A549 (cell line): ENCODE measurements at regions not wholly inside any gene's neighbourhood (a gene's known extent, or its start where the extent isn't known, plus 50 kb on each side); places are given as distances from the start of the nearest gene placed in this dataset.
A peak's percentile ranks its signal among the peaks of the same experiment; 100 is the strongest.

Source experiments
- ATAC-seq, 2 experiments: fragments of 200-7000 bp in 1 of 2; fragments of >200 bp in 1 of 2; cut with Nextera tagmentation in 1 of 2; cut with Tn5 transposase in 1 of 2; 3 replicates each; pipeline versions ENCODE4 v1.8.0 to v1.9.1; 2018 to 2020; ENCODE audit warnings: mild to moderate bottlenecking in 1 of 2, moderate library complexity in 1 of 2
- CTCF ChIA-PET: fragments of 300-600 bp; sonication (Branson Sonifier 250); formaldehyde crosslinking; extraction: SDS; loops from one replicate; lab custom pipeline; 2021; ENCODE audit warnings: antibody characterized with exemption, inconsistent platforms; lab: Yijun Ruan, JAX
- POLR2A ChIA-PET: fragments of 350-600 bp; formaldehyde crosslinking; extraction: SDS; loops from one replicate; lab custom pipeline; 2021; ENCODE audit warnings: antibody characterized with exemption, inconsistent platforms; lab: Yijun Ruan, JAX
- DNase-seq, 2 experiments: peaks; one replicate each; pipeline versions ENCODE4 v3.0.0 to v3.0.0-alpha.2; 2011 to 2016; ENCODE audit warnings: low read depth in 1 of 2, low spot score in 1 of 2
- FAIRE-seq: peaks from 2 replicates; lab custom pipeline; 2011; peaks lifted over from hg19 to GRCh38; lab: Jason Lieb, UNC
- H3K27ac ChIP-seq, 2 experiments: fragments of >200 bp; sonication (Bioruptor Twin); formaldehyde crosslinking; 3 replicates each; pipeline ENCODE4 v1.5.1; 2016 to 2017
- H3K4me1 ChIP-seq: fragments of >200 bp; sonication (Bioruptor Twin); formaldehyde crosslinking; 3 replicates; pipeline ENCODE4 v1.6.1; 2016
- H3K4me2 ChIP-seq: fragments of >200 bp; sonication (Bioruptor Twin); formaldehyde crosslinking; 3 replicates; pipeline ENCODE4 v1.6.1; 2016
- H3K4me3 ChIP-seq: fragments of >200 bp; sonication (Bioruptor Twin); formaldehyde crosslinking; 3 replicates; pipeline ENCODE4 v1.5.1; 2016
- H3K9me3 ChIP-seq: fragments of >200 bp; sonication (Bioruptor Twin); formaldehyde crosslinking; 3 replicates; pipeline ENCODE4 v1.6.1; 2016
- CBX2 ChIP-seq: fragments of 200-600 bp; sonication (generic); IDR thresholded peaks from 2 replicates; pipeline ENCODE4 v1.6.1; 2016; ENCODE audit warnings: low read depth, mild to moderate bottlenecking, borderline replicate concordance
- CBX8 ChIP-seq: fragments of 200-600 bp; sonication (generic); IDR thresholded peaks from 2 replicates; pipeline ENCODE4 v1.6.1; 2016
- CHD4 ChIP-seq: fragments of 200-600 bp; sonication (generic); IDR thresholded peaks from 2 replicates; pipeline ENCODE4 v1.6.1; 2016; ENCODE audit warnings: antibody characterized with exemption, mild to moderate bottlenecking, borderline replicate concordance
- CTCF ChIP-seq: fragments of >200 bp; sonication (Bioruptor Twin); formaldehyde crosslinking; IDR thresholded peaks from 3 replicates; pipeline ENCODE4 v1.5.1; 2016
- E2F6 ChIP-seq: IDR thresholded peaks from 2 replicates; pipeline ENCODE4 v1.6.1; 2012; ENCODE audit warnings: low read depth, borderline replicate concordance
- EHMT2 ChIP-seq: fragments of 200-600 bp; sonication (generic); IDR thresholded peaks from 2 replicates; pipeline ENCODE4 v1.6.1; 2016; ENCODE audit warnings: antibody characterized with exemption, low read depth, mild to moderate bottlenecking, moderate library complexity
- FOSB ChIP-seq: fragments of 250-450 bp; sonication (Bioruptor Pico); IDR thresholded peaks from 2 replicates; pipeline ENCODE4 v1.5.0; 2020; ENCODE audit warnings: mild to moderate bottlenecking, moderate library complexity
- GATA3 ChIP-seq: IDR thresholded peaks from 2 replicates; pipeline ENCODE4 v1.6.1; 2012; ENCODE audit warnings: borderline replicate concordance
- NFE2L2 ChIP-seq: fragments of 150-350 bp; conservative IDR thresholded peaks from 2 replicates; pipeline ENCODE4 v1.6.1; 2014; ENCODE audit warnings: low read length
- NPAS2 ChIP-seq: fragments of 250-450 bp; sonication (Bioruptor Pico); IDR thresholded peaks from 2 replicates; pipeline ENCODE4 v1.8.0; 2022; ENCODE audit warnings: mild to moderate bottlenecking, moderate library complexity, borderline replicate concordance
- PHF8 ChIP-seq: fragments of 200-600 bp; sonication (generic); IDR thresholded peaks from 2 replicates; pipeline ENCODE4 v1.6.1; 2016; ENCODE audit warnings: low read depth, mild to moderate bottlenecking, antibody characterized with exemption, moderate library complexity, borderline replicate concordance
- POLR2AphosphoS2 ChIP-seq: conservative IDR thresholded peaks from 2 replicates; pipeline ENCODE4 v1.6.1; 2012; ENCODE audit warnings: low read length, improper control_type of control experiment, inconsistent platforms
- RAD21 ChIP-seq, 2 experiments: fragments of >200 bp in 1 of 2; sonication (Bioruptor Twin) in 1 of 2; formaldehyde crosslinking in 1 of 2; IDR thresholded peaks in 1 of 2; conservative IDR thresholded peaks in 1 of 2; 2 replicates in 1 of 2; 3 replicates in 1 of 2; pipeline ENCODE4 v1.6.1; 2012 to 2018; ENCODE audit warnings: inconsistent platforms in 1 of 2
- SMC3 ChIP-seq: fragments of >200 bp; sonication (Bioruptor Twin); formaldehyde crosslinking; IDR thresholded peaks from 3 replicates; pipeline ENCODE4 v1.6.1; 2018; ENCODE audit warnings: inconsistent platforms
- TFCP2L1 ChIP-seq: fragments of 250-450 bp; sonication (Bioruptor Pico); IDR thresholded peaks from 2 replicates; pipeline ENCODE4 v1.5.0; 2021; ENCODE audit warnings: mild to moderate bottlenecking
- WGBS: methylation state at CpG from one replicate; pipeline ENCODE4 v1.1.6; 2017; ENCODE audit errors: missing lambda C conversion rate; 5-methylcytosine and 5-hydroxymethylcytosine counted together
- TF ChIP-seq, protein P1 (sequence below): fragments of 150-350 bp; IDR thresholded peaks from 2 replicates; pipeline ENCODE4 v1.6.1; 2014; ENCODE audit warnings: low read depth, mild to moderate bottlenecking, low read length
- TF ChIP-seq, protein P2 (sequence below): fragments of >200 bp; sonication (Bioruptor Twin); formaldehyde crosslinking; IDR thresholded peaks from 3 replicates; pipeline ENCODE4 v1.6.1; 2016
- TF ChIP-seq, protein P3 (sequence below): fragments of 200-600 bp; sonication (generic); IDR thresholded peaks from 2 replicates; pipeline ENCODE4 v1.6.1; 2016; ENCODE audit warnings: antibody characterized with exemption, mild to moderate bottlenecking, moderate library complexity
- TF ChIP-seq, protein P4 (sequence below): fragments of 250-450 bp; sonication (Bioruptor Pico); IDR thresholded peaks from 2 replicates; pipeline ENCODE4 v1.5.0; 2020; ENCODE audit warnings: low read depth, mild to moderate bottlenecking, moderate library complexity

DNA sequence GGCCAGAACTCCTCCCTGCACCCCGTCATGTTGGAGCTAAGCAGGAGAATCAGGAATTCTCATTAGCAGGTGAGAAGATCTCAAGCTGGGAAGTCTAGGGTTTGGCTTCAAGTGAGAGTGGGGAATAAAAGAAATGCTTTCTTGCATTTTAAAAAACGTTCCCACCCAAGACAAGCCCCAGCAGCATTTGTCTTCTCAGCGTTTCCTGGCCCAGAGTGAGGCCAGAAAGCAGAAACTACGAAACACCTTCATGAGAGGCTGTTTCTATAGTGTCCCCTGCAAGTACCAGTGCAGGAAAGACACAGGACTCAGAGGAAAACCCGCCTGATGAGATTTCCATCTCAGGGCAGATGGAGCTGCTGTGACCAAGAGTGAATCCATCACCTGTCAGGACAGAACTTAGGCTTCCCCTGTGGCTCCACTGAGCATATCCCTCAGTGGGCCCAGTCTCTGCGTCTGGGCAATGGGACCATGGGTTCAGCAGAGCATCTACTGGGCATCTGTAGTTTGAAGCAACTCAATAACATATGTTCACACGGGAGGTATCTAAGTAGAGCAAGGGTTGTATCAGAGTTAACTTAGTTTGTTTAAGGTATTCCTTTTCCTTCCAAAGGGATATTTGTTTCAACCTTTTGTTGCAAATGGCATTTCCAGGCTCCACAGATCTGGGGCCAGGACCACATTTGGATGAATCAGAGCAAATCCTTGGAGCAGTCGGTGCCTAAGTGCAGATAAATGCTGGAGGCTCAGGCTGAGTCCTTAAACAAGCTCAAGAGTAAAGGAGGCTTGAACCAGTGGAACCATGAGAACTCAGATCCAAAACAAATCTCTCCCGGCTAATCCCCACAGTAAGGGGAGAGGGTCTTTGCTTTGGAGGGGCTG is 548.3 kb downstream of the MIAT start:
- DNase-seq, result no peak
- POLR2A ChIA-PET, result no interaction called here
- 80% methylated on average over 9 of the region's 9 CpGs for whole genome bisulfite sequencing
- peaks cover 58% of the 10 kb centered on the region for H3K4me1 ChIP-seq
- H3K4me2 ChIP-seq, result 0 out of 3 replicates have a peak overlapping the region, but pooled peaks have one; percentile 11
- TF ChIP-seq, protein P1, sequence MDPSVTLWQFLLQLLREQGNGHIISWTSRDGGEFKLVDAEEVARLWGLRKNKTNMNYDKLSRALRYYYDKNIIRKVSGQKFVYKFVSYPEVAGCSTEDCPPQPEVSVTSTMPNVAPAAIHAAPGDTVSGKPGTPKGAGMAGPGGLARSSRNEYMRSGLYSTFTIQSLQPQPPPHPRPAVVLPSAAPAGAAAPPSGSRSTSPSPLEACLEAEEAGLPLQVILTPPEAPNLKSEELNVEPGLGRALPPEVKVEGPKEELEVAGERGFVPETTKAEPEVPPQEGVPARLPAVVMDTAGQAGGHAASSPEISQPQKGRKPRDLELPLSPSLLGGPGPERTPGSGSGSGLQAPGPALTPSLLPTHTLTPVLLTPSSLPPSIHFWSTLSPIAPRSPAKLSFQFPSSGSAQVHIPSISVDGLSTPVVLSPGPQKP, result no peak
- TF ChIP-seq CHD4 (no peak), GATA3 (no peak), POLR2AphosphoS2 (no peak), CBX8 (no peak)
- TF ChIP-seq, all 56 proteins: peak for 0
- ATAC-seq (no peak), FAIRE-seq (no peak)
- H3K9me3 ChIP-seq, result no peaks in the 10 kb centered on the region
- peak overlapping the region; percentile 57 to 80; a peak in 5 of 6 replicates for H3K27ac ChIP-seq
- H3K4me3 ChIP-seq, result no peak overlapping the region
- CTCF ChIA-PET, result interaction anchor here (0.9 kb wide), 1 partner anchor 527 kb away, joined by 3 read pairs; no protein-coding TSS in a partner anchor

- Histone ChIP-seq H3K4me2 (0 out of 3 replicates have a peak overlapping the region, but pooled peaks have one; percentile 11), H3K4me1 (peaks cover 57% of the 10 kb centered on the region), H3K9me3 (no peaks in the 10 kb centered on the region), H3K27ac (peak overlapping the region; percentile 57 to 80; a peak in 5 of 6 replicates), H3K4me3 (no peak overlapping the region)
- CTCF ChIA-PET, result interaction anchor here (0.9 kb wide), 1 partner anchor 528 kb away, joined by 3 read pairs; no protein-coding TSS in a partner anchor
- no peak for DNase-seq
- 54% methylated on average over 4 of the region's 4 CpGs for WGBS
- ATAC-seq, result no peak
- FAIRE-seq, result no peak
- TF ChIP-seq RAD21 (conservative IDR thresholded peaks at IDR 0.05 in 1 of 2, IDR thresholded peaks at IDR 0.05 in 1 of 2) (no peak), CBX2 (no peak), NPAS2 (no peak), NFE2L2 (no peak), SMC3 (no peak), E2F6 (no peak), TFCP2L1 (no peak), PHF8 (no peak), FOSB (CRISPR knock-in tag) (no peak), EHMT2 (no peak), CTCF (no peak)
- TF ChIP-seq, protein P1, result no peak
- TF ChIP-seq, protein P2, sequence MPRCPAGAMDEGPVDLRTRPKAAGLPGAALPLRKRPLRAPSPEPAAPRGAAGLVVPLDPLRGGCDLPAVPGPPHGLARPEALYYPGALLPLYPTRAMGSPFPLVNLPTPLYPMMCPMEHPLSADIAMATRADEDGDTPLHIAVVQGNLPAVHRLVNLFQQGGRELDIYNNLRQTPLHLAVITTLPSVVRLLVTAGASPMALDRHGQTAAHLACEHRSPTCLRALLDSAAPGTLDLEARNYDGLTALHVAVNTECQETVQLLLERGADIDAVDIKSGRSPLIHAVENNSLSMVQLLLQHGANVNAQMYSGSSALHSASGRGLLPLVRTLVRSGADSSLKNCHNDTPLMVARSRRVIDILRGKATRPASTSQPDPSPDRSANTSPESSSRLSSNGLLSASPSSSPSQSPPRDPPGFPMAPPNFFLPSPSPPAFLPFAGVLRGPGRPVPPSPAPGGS, result no peak
- TF ChIP-seq, protein P3, sequence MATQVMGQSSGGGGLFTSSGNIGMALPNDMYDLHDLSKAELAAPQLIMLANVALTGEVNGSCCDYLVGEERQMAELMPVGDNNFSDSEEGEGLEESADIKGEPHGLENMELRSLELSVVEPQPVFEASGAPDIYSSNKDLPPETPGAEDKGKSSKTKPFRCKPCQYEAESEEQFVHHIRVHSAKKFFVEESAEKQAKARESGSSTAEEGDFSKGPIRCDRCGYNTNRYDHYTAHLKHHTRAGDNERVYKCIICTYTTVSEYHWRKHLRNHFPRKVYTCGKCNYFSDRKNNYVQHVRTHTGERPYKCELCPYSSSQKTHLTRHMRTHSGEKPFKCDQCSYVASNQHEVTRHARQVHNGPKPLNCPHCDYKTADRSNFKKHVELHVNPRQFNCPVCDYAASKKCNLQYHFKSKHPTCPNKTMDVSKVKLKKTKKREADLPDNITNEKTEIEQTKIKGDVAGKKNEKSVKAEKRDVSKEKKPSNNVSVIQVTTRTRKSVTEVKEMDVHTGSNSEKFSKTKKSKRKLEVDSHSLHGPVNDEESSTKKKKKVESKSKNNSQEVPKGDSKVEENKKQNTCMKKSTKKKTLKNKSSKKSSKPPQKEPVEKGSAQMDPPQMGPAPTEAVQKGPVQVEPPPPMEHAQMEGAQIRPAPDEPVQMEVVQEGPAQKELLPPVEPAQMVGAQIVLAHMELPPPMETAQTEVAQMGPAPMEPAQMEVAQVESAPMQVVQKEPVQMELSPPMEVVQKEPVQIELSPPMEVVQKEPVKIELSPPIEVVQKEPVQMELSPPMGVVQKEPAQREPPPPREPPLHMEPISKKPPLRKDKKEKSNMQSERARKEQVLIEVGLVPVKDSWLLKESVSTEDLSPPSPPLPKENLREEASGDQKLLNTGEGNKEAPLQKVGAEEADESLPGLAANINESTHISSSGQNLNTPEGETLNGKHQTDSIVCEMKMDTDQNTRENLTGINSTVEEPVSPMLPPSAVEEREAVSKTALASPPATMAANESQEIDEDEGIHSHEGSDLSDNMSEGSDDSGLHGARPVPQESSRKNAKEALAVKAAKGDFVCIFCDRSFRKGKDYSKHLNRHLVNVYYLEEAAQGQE, result no peak
- TF ChIP-seq, protein P4, sequence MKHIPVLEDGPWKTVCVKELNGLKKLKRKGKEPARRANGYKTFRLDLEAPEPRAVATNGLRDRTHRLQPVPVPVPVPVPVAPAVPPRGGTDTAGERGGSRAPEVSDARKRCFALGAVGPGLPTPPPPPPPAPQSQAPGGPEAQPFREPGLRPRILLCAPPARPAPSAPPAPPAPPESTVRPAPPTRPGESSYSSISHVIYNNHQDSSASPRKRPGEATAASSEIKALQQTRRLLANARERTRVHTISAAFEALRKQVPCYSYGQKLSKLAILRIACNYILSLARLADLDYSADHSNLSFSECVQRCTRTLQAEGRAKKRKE (CRISPR knock-in tag), result no peak
- POLR2A ChIA-PET, result no interaction called here
Measured at GRCh38 chr22:27206374-27207133, 549.2 kb downstream of the MIAT start.
